ENCODE measurements at regions not wholly inside any gene's neighbourhood (a gene's known extent, or its start where the extent isn't known, plus 50 kb on each side); places are given as distances from the start of the nearest gene placed in this dataset.
"Not testable (repeated sequence)": the region's sequence is repeated elsewhere in the genome, so short reads cannot be mapped to it uniquely, and the experiment has no call there.

GRCh38 chr11:109933126-109933525 is 160.1 kb upstream of the ZC3H12C start:
- DNase-seq: no peak

DNA sequence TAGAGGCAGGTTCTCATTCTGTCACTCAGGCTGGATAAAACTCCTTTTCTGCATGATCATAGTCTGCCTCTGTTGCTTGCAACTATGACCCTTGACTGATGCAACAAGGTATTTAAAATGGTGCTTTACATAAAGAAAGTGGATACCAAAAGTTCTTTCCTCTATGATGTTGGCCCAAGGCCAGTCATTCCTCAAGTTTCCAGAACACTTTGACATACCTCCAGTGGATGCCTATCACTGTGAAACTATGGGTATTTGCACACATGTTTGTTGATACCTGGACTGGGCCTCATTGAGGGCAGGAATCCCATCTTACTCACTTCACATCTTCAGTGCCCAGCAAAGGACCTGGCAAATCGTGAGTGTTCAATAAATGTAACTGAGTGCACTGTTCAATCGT is 159.0 kb upstream of the ZC3H12C start:
- DNase-seq: no peak

DNA sequence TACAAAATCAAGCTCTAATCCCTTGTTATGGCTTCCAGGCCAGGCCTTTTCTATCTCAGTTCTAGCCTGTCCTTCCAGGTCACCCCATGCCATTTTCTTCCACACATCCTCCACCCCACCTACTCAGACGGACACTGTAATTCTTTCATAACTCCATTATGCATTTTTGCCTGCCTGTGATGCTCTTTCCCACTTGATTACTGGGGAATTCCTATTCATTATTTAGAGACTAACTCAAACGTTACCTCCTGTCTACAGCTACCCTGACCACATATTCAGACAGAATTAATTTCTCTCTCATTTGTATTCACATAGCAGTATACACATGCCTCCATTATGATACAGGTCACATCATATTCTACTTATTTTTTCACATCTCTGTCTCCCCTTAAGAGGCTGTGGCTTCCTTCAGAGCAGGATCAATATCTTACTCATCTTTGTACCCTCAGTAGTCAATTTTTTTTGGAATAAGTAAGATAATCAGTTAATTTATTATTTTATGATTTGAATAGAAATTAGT is 156.5 kb upstream of the ZC3H12C start:
- no peak for DNase-seq

DNA sequence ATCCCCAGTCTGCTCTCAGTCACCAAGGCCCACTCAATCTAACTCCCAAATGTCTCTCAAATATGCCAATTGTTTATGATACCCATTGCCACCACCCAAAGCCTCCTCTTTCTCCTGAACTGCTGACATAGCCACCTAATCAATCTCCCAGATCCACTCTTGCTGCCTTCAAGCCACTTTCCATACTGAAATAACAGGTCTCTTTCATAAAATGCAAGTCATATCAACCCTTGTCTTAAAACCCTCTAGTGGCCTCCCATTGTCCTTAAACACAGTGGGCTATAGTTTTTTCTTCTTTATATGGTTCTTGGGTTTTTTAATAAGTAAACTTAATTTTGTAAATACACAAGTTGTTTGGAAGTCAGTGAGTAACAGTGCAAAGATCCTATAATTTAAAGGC is 155.2 kb upstream of the ZC3H12C start:
- DNase-seq: no peak

DNA sequence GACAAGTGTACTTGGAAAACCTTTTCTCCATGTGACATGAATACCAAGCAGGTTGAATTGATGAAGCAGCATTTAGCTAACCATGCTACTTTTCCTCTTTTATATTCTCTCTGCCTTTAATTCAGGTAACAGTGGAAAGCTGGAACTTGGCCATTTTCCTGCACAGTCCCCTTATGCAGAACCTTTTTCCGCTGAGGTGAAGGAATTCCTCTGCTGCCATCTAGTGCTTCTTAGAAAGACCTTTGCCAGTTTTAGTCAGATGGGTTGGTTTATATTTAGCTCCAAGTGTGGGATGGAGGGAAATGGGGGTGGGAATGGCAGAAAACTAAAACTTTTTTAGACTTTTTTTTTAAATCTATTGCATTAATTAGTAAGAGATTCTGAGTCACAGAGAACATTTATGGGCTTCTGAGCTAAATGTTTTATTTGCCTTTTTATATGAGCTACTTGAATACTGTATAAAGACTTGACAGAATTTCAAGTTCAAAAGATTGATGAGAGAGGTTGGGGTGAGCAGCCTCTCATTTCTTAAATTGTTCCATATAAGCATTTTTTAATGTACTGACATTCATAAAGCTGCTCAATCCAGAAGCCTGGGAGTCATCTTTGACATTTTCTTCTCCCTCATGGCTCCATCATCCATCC is 153.9 kb upstream of the ZC3H12C start:
- peak in 11 of 51 donors; percentile 3 to 55 (median 11) for DNase-seq

GRCh38 chr11:109940816-109941215 is 152.4 kb upstream of the ZC3H12C start:
- DNase-seq: no peak

DNA sequence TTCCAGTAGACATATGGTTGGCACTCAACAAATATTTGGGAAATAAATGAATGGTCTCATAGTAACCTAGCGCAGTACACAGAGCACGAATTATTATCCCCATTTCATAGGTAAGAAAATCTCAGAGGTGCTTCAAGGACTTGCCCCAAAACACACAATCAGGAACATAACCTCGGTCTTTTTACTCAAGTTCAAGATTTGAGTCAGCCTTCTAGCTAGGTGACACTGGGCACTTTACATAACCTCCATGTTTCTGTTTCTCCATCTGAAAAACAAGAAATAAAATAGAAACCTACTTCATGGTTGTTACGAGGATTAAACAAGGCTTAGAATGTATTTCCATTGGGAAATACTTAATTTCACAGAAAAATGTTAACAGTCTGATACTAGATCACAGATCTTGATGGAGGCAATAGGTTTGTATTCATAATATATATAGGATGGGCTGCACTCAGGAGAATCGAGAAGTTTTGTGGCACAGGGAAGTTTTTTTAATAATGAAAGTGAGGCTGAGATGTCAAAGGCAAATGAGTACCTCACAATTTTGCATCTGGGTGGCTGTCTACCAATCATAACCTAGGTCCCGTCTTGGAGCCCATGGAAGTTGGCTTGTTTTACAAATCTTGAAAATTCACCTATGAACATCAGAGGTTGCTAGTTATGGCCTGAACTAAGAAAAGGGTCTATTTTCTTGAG is 147.4 kb upstream of the ZC3H12C start:
- no peak for DNase-seq

GRCh38 chr11:109946322-109946846 is 146.8 kb upstream of the ZC3H12C start:
- DNase-seq: peak in 48 of 51 donors; percentile 3 to 91 (median 62)

DNA sequence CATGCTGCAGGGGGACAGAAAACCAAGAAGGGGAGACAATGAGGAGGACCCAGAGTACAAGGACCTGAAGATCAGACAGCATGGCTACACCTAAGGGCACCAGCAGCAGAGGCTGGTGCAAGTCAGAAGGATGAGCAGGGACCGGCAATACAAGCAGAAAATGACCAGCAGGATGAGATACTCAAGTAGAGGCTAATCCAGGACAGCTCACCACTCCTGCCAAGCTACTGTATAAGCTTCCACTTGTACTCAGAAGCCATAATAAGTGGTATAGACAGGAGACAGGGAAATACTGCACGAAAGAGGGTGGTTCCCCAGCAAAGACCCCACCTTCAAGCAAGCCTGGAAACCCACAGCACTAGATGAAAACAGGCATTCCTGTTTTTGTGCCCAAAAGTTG is 138.7 kb upstream of the ZC3H12C start:
- DNase-seq: no peak

DNA sequence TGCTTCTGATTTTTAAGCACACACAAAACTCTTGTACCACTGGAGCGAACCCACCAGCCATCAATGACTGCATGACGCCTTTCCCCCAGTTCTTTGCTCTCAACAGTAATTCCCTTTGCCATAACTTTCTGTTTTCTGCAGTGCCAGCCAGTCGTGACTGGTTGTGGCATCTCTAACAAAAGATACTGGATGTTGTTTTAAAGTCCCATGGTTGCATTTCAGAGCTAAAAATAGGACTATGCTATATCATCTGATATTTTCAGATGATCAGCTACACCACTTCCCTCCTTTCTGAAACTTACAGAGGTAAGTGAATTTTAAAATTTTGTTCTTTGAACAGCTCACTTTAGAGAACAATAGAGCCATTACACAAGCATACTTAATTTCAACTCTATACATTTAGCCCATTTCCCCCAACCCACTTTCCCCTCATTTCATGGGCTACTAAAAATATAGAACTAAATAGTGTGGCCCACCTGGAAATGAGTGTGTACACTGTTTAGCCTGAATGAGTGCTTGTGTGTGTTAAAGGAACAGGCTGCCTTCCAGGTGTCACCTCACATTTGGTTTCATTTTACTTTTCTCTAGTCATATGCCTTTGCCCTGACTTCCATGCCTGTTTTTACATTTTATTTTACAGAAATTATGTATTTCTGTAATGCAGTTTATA is 136.9 kb upstream of the ZC3H12C start:
- no peak for DNase-seq

DNA sequence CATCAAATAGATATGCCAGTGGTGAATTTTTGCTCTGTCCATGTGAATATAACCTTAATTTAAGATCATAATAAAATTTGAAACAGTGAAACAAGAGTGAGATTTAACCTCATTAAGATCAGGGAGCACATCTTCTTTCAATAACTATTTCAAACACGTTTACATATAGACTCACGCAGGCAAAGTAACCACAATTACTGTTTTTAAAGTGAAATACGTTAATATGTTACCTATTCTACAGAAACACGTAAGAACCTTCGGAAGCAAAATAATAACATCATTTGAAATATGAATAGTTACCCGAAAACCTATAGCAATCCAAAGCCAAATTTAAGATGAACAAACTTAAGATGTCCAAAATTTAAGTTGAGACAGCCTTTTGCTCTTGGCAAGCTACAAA is 136.2 kb upstream of the ZC3H12C start:
- DNase-seq: no peak

DNA sequence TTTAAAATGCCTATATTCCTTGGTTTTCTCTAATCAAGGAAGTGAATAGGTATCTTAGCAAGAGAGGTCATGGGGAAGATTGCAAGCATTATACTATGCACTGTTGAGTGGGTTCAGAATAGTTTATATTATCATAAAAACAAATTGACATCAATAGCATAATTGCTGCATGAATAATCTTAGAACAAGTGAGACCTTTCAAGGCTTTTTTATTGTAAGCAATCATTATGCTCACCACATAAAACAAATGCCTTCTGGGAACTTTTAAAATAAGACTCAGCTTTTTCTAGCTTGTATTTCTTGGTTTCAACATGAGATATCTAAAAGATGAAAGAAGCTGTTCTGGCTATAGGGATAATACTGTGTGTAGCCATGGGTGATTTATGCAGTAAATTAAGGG is 135.6 kb upstream of the ZC3H12C start:
- DNase-seq: no peak

GRCh38 chr11:109958131-109958820 is 134.9 kb upstream of the ZC3H12C start:
- no peak for DNase-seq

GRCh38 chr11:109958821-109959166 is 134.4 kb upstream of the ZC3H12C start:
- no peak for DNase-seq

- DNase-seq: peak in 16 of 51 donors; percentile 7 to 53 (median 25)
These were observed 132.4 kb upstream of the ZC3H12C start for GRCh38 chr11:109960831-109961230.

DNA sequence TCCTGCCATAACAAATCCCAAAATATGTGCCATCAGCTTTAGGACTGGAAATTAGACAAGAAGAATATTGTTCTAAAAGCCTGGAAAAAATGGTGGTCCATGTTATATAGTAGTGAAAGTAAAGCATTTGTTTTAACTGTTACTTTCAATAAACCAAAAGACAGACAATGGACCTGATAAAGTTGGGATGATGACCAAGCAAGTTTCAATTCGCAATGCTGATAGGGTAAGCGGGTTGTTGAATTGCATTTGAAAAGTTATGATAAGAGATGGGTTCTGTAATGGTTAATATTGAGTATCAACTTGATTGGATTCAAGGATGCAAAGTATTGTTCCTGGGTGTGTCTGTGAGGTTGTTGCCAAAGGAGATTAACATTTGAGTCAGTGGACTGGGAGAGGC is 131.9 kb upstream of the ZC3H12C start:
- DNase-seq: no peak

DNA sequence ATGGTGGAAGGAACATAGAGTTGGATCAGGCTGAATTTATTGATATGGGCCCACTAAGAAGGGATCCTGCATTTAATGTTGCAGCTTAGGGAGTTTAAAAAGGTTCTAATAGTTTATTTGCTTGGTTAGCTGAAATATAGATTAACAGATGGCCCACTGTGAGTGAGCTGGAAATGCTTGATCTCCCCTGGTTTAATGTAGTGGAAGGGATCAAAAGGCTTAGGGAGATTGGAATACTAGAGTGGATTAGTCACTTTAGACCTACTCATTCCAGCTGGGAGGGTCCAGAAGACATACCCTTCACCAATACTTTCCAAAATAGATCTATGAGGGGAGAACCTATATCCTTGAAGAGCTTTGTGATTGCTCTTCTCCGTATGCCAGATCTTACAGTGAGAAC is 130.1 kb upstream of the ZC3H12C start:
- DNase-seq: no peak

GRCh38 chr11:109964487-109964886 is 128.7 kb upstream of the ZC3H12C start:
- DNase-seq: no peak

GRCh38 chr11:109965445-109965844 is 127.7 kb upstream of the ZC3H12C start:
- DNase-seq: not testable (repeated sequence)

DNA sequence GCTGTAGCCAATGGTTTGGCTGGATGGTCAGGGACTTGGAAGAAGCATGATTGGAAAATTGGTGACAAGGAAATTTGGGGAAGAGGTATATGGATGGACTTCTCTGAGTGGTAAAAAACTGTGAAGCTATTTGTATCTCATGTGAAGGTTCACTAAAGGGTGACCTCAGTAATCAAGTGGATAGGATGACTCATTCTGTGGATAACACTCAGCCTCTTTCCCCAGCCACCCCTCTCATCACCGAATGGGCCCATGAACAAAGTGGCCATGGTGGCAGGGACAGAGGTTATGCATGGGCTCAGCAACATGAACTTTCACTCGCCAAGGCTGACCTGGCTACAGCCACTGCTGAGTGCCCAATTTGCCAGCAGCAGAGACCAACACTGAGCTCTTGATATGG is 127.3 kb upstream of the ZC3H12C start:
- not testable (repeated sequence) for DNase-seq

DNA sequence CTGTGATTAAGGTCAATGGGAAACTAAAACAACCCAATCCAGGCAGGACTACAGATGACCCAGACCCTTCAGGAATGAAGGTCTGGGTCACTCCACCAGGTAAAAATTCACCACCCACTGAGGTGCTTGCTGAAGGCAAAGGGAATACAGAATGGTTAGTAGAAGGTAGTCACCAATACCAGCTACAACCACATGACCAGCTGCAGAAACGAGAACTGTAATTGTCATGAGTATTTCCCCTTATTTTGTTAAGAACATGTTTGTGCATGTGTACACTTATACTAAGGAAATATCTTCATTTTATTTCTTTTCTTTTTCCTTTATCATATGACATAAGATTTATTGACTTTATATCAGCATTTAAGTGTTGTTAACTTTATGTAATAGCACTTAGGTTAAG is 126.1 kb upstream of the ZC3H12C start:
- DNase-seq: not testable (repeated sequence)

DNA sequence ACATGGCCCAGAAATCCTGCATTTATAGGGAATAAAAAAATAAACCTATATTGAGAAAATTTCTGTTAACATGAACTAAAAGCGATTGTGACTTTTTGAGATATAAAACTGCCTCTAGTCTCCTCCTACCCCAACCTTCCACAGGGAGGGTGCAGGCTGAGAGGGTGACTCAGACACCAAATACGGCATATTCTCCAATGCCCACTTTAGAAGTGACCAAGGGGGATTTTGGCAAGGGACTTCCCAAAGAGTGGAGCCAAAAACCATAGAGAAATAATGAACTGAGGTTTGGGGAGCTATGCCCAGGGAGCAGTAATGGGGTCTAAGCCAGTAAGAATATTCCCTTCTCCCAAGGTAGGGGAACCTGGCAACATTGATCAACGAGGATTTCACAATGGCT is 124.9 kb upstream of the ZC3H12C start:
- no peak for DNase-seq
